Suprapubic skin (tissue), 4 donors: ENCODE measurements at regions not wholly inside any gene's neighbourhood (a gene's known extent, or its start where the extent isn't known, plus 50 kb on each side); places are given as distances from the start of the nearest gene placed in this dataset.

Source experiments
- DNase-seq, 2 donors: peaks; one replicate each; pipeline ENCODE4 v3.0.0-alpha.2; 2019; ENCODE audit warnings: low spot score in 2 of 2
- H3K27ac ChIP-seq: fragments of 200-600 bp; sonication (generic); one replicate; pipeline ENCODE4 v1.5.1; 2019
- H3K27me3 ChIP-seq: fragments of 200-600 bp; sonication (generic); one replicate; pipeline ENCODE4 v1.5.1; 2019
- H3K36me3 ChIP-seq: fragments of 200-600 bp; sonication (generic); one replicate; pipeline ENCODE4 v1.5.1; 2019
- H3K4me1 ChIP-seq: fragments of 200-600 bp; sonication (generic); one replicate; pipeline ENCODE4 v1.5.1; 2019
- H3K4me3 ChIP-seq: fragments of 200-600 bp; sonication (generic); one replicate; pipeline ENCODE4 v1.5.1; 2019; ENCODE audit warnings: mild to moderate bottlenecking
- H3K9me3 ChIP-seq: fragments of 200-600 bp; sonication (generic); one replicate; pipeline ENCODE4 v1.5.1; 2019
- CTCF ChIP-seq, 2 donors: fragments of 200-600 bp in 1 of 2; fragments of 450-650 bp in 1 of 2; sonication (generic) in 1 of 2; IDR thresholded peaks; one replicate each; pipeline ENCODE4 v1.5.1; 2016 to 2019; ENCODE audit warnings: antibody characterized with exemption in 2 of 2, mild to moderate bottlenecking in 1 of 2, moderate library complexity in 1 of 2
- EP300 ChIP-seq: sonication (generic); formaldehyde crosslinking; IDR thresholded peaks from one replicate; pipeline ENCODE4 v1.6.1; 2017; ENCODE audit warnings: antibody characterized with exemption
- POLR2A ChIP-seq, 2 donors: fragments of 450-650 bp; IDR thresholded peaks; one replicate each; pipeline ENCODE4 v1.6.1; 2017; ENCODE audit warnings: antibody characterized with exemption in 2 of 2, mild to moderate bottlenecking in 2 of 2, moderate library complexity in 2 of 2
- POLR2AphosphoS5 ChIP-seq, 3 donors: sonication (generic); formaldehyde crosslinking; IDR thresholded peaks; one replicate each; pipeline ENCODE4 v1.6.1; 2017; ENCODE audit warnings: antibody characterized with exemption in 3 of 3
- WGBS: methylation state at CpG from one replicate; pipeline ENCODE4 v1.1.5; 2018; 5-methylcytosine and 5-hydroxymethylcytosine counted together

GRCh38 chr20:22495789-22496188 lies 88.6 kb downstream of the FOXA2 start:
- no peak overlapping the region for H3K27ac ChIP-seq
- DNase-seq, result no peak
- H3K4me1 ChIP-seq, result no peaks in the 10 kb centered on the region
- no peak overlapping the region for H3K4me3 ChIP-seq
- peaks cover 11% of the 10 kb centered on the region for H3K27me3 ChIP-seq
- H3K36me3 ChIP-seq, result no peaks in the 10 kb centered on the region
- no peaks in the 10 kb centered on the region for H3K9me3 ChIP-seq
- TF ChIP-seq POLR2A (IDR thresholded peaks at IDR 0.05), result no peak
- no peak for TF ChIP-seq EP300
- no peak for TF ChIP-seq POLR2AphosphoS5 (IDR thresholded peaks at IDR 0.05)
- TF ChIP-seq CTCF (IDR thresholded peaks at IDR 0.05), result no peak
- 79% methylated on average over 2 of the region's 2 CpGs for WGBS

- Histone ChIP-seq H3K27ac (no peak overlapping the region), H3K9me3 (no peaks in the 10 kb centered on the region), H3K4me3 (no peak overlapping the region), H3K36me3 (no peaks in the 10 kb centered on the region), H3K4me1 (no peaks in the 10 kb centered on the region), H3K27me3 (peaks cover 17% of the 10 kb centered on the region)
- TF ChIP-seq POLR2AphosphoS5 (IDR thresholded peaks at IDR 0.05) (no peak), POLR2A (IDR thresholded peaks at IDR 0.05) (no peak), EP300 (no peak), CTCF (IDR thresholded peaks at IDR 0.05) (no peak)
- DNase-seq, result no peak
- WGBS, result 67% methylated on average over 2 of the region's 2 CpGs
Observed at GRCh38 chr20:22495172-22495571, 89.2 kb downstream of the FOXA2 start.

- Histone ChIP-seq H3K4me3 (no peak overlapping the region), H3K36me3 (no peaks in the 10 kb centered on the region), H3K27ac (no peak overlapping the region), H3K9me3 (no peaks in the 10 kb centered on the region), H3K27me3 (peaks cover 22% of the 10 kb centered on the region), H3K4me1 (no peaks in the 10 kb centered on the region)
- 78% methylated on average over 2 of the region's 2 CpGs for WGBS
- DNase-seq, result no peak
- TF ChIP-seq EP300, result no peak
- TF ChIP-seq CTCF (IDR thresholded peaks at IDR 0.05), result no peak
- no peak for TF ChIP-seq POLR2AphosphoS5 (IDR thresholded peaks at IDR 0.05)
- no peak for TF ChIP-seq POLR2A (IDR thresholded peaks at IDR 0.05)
Observed at GRCh38 chr20:22492497-22492896, 91.9 kb downstream of the FOXA2 start.

GRCh38 chr20:22491194-22491505 lies 93.2 kb downstream of the FOXA2 start:
- DNase-seq, result no peak
- H3K4me3 ChIP-seq, result no peak overlapping the region
- no peaks in the 10 kb centered on the region for H3K36me3 ChIP-seq
- H3K27ac ChIP-seq, result no peak overlapping the region
- no peaks in the 10 kb centered on the region for H3K4me1 ChIP-seq
- 57% methylated on average over 3 of the region's 3 CpGs for WGBS
- peaks cover 23% of the 10 kb centered on the region for H3K27me3 ChIP-seq
- H3K9me3 ChIP-seq, result no peaks in the 10 kb centered on the region
- TF ChIP-seq CTCF (IDR thresholded peaks at IDR 0.05) (no peak), EP300 (no peak), POLR2A (IDR thresholded peaks at IDR 0.05) (no peak), POLR2AphosphoS5 (IDR thresholded peaks at IDR 0.05) (no peak)

GRCh38 chr20:22490287-22491193 lies 93.8 kb downstream of the FOXA2 start:
- Histone ChIP-seq H3K27me3 (peaks cover 23% of the 10 kb centered on the region), H3K36me3 (no peaks in the 10 kb centered on the region), H3K27ac (no peak overlapping the region), H3K9me3 (no peaks in the 10 kb centered on the region), H3K4me1 (no peaks in the 10 kb centered on the region), H3K4me3 (no peak overlapping the region)
- TF ChIP-seq POLR2A (IDR thresholded peaks at IDR 0.05), result no peak
- no peak for TF ChIP-seq EP300
- no peak for TF ChIP-seq CTCF (IDR thresholded peaks at IDR 0.05)
- TF ChIP-seq POLR2AphosphoS5 (IDR thresholded peaks at IDR 0.05), result no peak
- no peak for DNase-seq
- 51% methylated on average over 23 of the region's 23 CpGs for WGBS
